ENCODE measurements at regions not wholly inside any gene's neighbourhood (a gene's known extent, or its start where the extent isn't known, plus 50 kb on each side); places are given as distances from the start of the nearest gene placed in this dataset.
A peak's percentile ranks its signal among the peaks of the same experiment; 100 is the strongest.

- Histone ChIP-seq H3K9me3 (ENCODE audit: severe bottlenecking) (no peaks in the 10 kb centered on the region), H3K36me3 (ENCODE audit: low read depth) (no peaks in the 10 kb centered on the region), H3K27me3 (ENCODE audit: insufficient read depth, poor library complexity, severe bottlenecking) (no peaks in the 10 kb centered on the region), H3K4me1 (ENCODE audit: insufficient read depth, poor library complexity, severe bottlenecking) (no peaks in the 10 kb centered on the region), H3K4me3 (ENCODE audit: severe bottlenecking) (no peak overlapping the region), H3K27ac (ENCODE audit: poor library complexity, severe bottlenecking) (no peak overlapping the region)
- DNase-seq (ENCODE audit: low spot score) (no peak), ATAC-seq (ENCODE audit: low read depth) (no peak)
- TF ChIP-seq CTCF (IDR thresholded peaks at IDR 0.05; ENCODE audit: poor library complexity, severe bottlenecking), result no peak
Observed at GRCh38 chr18:65221115-65221514, 529.7 kb upstream of the CDH7 start.

- ATAC-seq (ENCODE audit: low read depth) (no peak), DNase-seq (ENCODE audit: low spot score) (no peak)
- H3K4me1 ChIP-seq (ENCODE audit: insufficient read depth, poor library complexity, severe bottlenecking), result no peaks in the 10 kb centered on the region
- H3K36me3 ChIP-seq (ENCODE audit: low read depth), result no peaks in the 10 kb centered on the region
- no peak for TF ChIP-seq CTCF (IDR thresholded peaks at IDR 0.05; ENCODE audit: poor library complexity, severe bottlenecking)
- no peaks in the 10 kb centered on the region for H3K27me3 ChIP-seq (ENCODE audit: insufficient read depth, poor library complexity, severe bottlenecking)
- H3K4me3 ChIP-seq (ENCODE audit: severe bottlenecking), result no peak overlapping the region
- no peak overlapping the region for H3K27ac ChIP-seq (ENCODE audit: poor library complexity, severe bottlenecking)
- no peaks in the 10 kb centered on the region for H3K9me3 ChIP-seq (ENCODE audit: severe bottlenecking)
Observed at GRCh38 chr18:65215865-65216466, 534.8 kb upstream of the CDH7 start.

- ATAC-seq (ENCODE audit: low read depth) (no peak), DNase-seq (ENCODE audit: low spot score) (no peak)
- Histone ChIP-seq H3K9me3 (ENCODE audit: severe bottlenecking) (no peaks in the 10 kb centered on the region), H3K4me1 (ENCODE audit: insufficient read depth, poor library complexity, severe bottlenecking) (no peaks in the 10 kb centered on the region), H3K27ac (ENCODE audit: poor library complexity, severe bottlenecking) (no peak overlapping the region), H3K36me3 (ENCODE audit: low read depth) (no peaks in the 10 kb centered on the region), H3K27me3 (ENCODE audit: insufficient read depth, poor library complexity, severe bottlenecking) (no peaks in the 10 kb centered on the region), H3K4me3 (ENCODE audit: severe bottlenecking) (no peak overlapping the region)
- TF ChIP-seq CTCF (IDR thresholded peaks at IDR 0.05; ENCODE audit: poor library complexity, severe bottlenecking), result no peak
Observed at GRCh38 chr18:65214456-65214855, 536.4 kb upstream of the CDH7 start.

GRCh38 chr18:65206551-65207260, 544.1 kb upstream of the CDH7 start:
- Histone ChIP-seq H3K27me3 (ENCODE audit: insufficient read depth, poor library complexity, severe bottlenecking) (no peaks in the 10 kb centered on the region), H3K27ac (ENCODE audit: poor library complexity, severe bottlenecking) (no peak overlapping the region), H3K36me3 (ENCODE audit: low read depth) (no peaks in the 10 kb centered on the region), H3K9me3 (ENCODE audit: severe bottlenecking) (no peaks in the 10 kb centered on the region), H3K4me1 (ENCODE audit: insufficient read depth, poor library complexity, severe bottlenecking) (no peaks in the 10 kb centered on the region), H3K4me3 (ENCODE audit: severe bottlenecking) (no peak overlapping the region)
- peak; percentile 27 for DNase-seq (ENCODE audit: low spot score)
- TF ChIP-seq CTCF (IDR thresholded peaks at IDR 0.05; ENCODE audit: poor library complexity, severe bottlenecking), result peak; percentile 37
- ATAC-seq (ENCODE audit: low read depth), result 0 out of 3 replicates have a peak, but pooled peaks have one; percentile 23

- Histone ChIP-seq H3K27me3 (ENCODE audit: insufficient read depth, poor library complexity, severe bottlenecking) (no peaks in the 10 kb centered on the region), H3K9me3 (ENCODE audit: severe bottlenecking) (no peaks in the 10 kb centered on the region), H3K4me1 (ENCODE audit: insufficient read depth, poor library complexity, severe bottlenecking) (no peaks in the 10 kb centered on the region), H3K36me3 (ENCODE audit: low read depth) (no peaks in the 10 kb centered on the region), H3K4me3 (ENCODE audit: severe bottlenecking) (no peak overlapping the region), H3K27ac (ENCODE audit: poor library complexity, severe bottlenecking) (no peak overlapping the region)
- no peak for ATAC-seq (ENCODE audit: low read depth)
- no peak for TF ChIP-seq CTCF (IDR thresholded peaks at IDR 0.05; ENCODE audit: poor library complexity, severe bottlenecking)
- no peak for DNase-seq (ENCODE audit: low spot score)
Observed at GRCh38 chr18:65202091-65202490, 548.7 kb upstream of the CDH7 start.

Data from RWPE2 (cell line).